Activated T-cell treated with anti-CD3 and anti-CD28 coated beads, Interleukin-2, amount 50 U/mL, for 72 hours (primary cell): ENCODE measurements at regions not wholly inside any gene's neighbourhood (a gene's known extent, or its start where the extent isn't known, plus 50 kb on each side); places are given as distances from the start of the nearest gene placed in this dataset.
"Not testable (repeated sequence)": the region's sequence is repeated elsewhere in the genome, so short reads cannot be mapped to it uniquely, and the experiment has no call there.

Experiments
- ATAC-seq, 2 donors: fragments of 150-1000 bp; cut with Tn5 transposase; replicated peaks in 1 of 2; 2 replicates each; pipeline ENCODE4 v1.10.0; 2021; ENCODE audit warnings: moderate library complexity in 2 of 2, mild to moderate bottlenecking in 1 of 2
- DNase-seq, 2 donors: peaks; one replicate each; pipeline ENCODE4 v3.0.0; 2021 to 2022; ENCODE audit warnings: mixed read lengths in 1 of 2
- H3K27ac Mint-ChIP-seq: one replicate; pipeline ENCODE4 v1.8.0; 2022; ENCODE audit warnings: mild to moderate bottlenecking, moderate library complexity, mixed read lengths
- H3K27me3 Mint-ChIP-seq: one replicate; pipeline ENCODE4 v1.8.0; 2022; ENCODE audit warnings: low read depth, mixed read lengths
- H3K36me3 Mint-ChIP-seq, 2 donors: one replicate each; pipeline ENCODE4 v1.8.0; 2022; ENCODE audit warnings: mixed read lengths in 2 of 2, mild to moderate bottlenecking in 1 of 2; ENCODE audit not compliant: insufficient read depth in 2 of 2
- H3K4me1 Mint-ChIP-seq: one replicate; pipeline ENCODE4 v1.8.0; 2022; ENCODE audit warnings: low read depth, mixed read lengths
- H3K4me3 Mint-ChIP-seq, 2 donors: one replicate each; pipeline ENCODE4 v1.8.0; 2022; ENCODE audit warnings: mild to moderate bottlenecking in 2 of 2, mixed read lengths in 2 of 2, moderate library complexity in 2 of 2
- H3K9me3 Mint-ChIP-seq, 2 donors: one replicate each; pipeline ENCODE4 v1.8.0; 2022; ENCODE audit warnings: mixed read lengths in 2 of 2

DNA sequence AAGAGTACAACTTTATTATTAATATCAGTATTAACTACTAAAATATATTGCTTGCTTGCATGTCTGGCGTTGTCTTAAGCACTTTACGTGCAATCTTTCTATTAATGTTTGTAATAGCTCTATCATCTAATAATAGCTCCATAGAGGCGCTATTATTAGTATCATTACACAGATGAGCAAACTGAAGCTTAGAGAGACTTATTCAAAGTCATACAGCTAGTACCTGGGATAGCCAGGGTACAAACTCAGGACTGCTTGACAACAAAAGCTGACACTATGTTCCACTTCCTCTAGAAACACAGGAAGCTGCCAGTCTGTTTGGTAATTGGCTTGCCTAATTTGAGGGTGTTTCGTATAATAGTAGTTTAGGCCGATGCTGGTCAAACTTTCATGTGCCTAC, 523.2 kb downstream of the RMST start:
- H3K4me3 Mint-ChIP-seq, result no peak overlapping the region
- H3K27ac Mint-ChIP-seq, result no peak overlapping the region
- H3K9me3 Mint-ChIP-seq, result peaks cover 0 to 4% of the 10 kb centered on the region in 2 donors
- no peaks in the 10 kb centered on the region for H3K27me3 Mint-ChIP-seq
- H3K4me1 Mint-ChIP-seq, result no peaks in the 10 kb centered on the region
- ATAC-seq (no peak), DNase-seq (no peak)
- no peaks in the 10 kb centered on the region for H3K36me3 Mint-ChIP-seq

DNA sequence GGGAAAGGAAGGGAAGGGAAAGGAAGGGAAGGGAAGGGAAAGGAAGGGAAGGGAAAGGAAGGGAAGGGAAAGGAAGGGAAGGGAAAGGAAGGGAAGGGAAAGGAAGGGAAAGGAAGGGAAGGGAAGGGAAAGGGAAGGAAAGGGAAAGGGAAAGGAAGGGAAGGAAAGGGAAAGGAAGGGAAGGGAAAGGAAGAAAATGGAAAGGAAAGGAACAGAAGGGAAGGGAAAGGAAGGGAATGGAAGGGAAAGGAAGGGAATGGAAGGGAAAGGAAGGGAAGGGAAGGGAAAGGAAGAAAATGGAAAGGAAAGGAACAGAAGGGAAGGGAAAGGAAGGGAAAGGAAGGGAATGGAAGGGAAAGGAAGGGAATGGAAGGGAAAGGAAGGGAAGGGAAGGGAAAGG, 526.0 kb downstream of the RMST start:
- H3K4me1 Mint-ChIP-seq, DNase-seq, H3K9me3 Mint-ChIP-seq, ATAC-seq, H3K4me3 Mint-ChIP-seq, H3K27me3 Mint-ChIP-seq, H3K27ac Mint-ChIP-seq, H3K36me3 Mint-ChIP-seq: not testable (repeated sequence)

DNA sequence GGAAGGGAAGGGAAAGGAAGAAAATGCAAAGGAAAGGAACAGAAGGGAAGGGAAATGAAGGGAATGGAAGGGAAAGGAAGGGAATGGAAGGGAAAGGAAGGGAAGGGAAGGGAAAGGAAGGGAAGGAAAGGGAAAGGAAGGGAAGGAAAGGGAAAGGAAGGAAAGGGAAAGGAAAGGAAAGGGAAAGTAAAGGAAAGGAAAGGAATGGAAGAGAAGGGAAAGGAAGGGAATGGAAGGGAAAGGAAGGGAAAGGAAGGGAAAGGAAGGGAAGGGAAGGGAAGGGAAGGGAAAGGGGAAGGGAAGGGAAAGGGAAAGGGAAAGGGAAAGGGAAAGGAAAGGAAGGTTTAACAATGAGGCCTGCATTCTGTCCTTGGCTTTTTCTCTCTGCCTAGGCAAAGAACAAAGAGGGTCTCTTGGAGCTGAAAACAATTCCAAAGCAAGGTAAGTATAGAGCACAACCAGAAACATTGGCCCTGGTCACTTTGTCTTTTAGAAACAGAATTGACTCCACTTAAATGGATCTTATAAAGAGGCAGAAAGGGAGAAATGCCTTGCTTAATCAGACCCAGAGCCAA, 525.9 kb upstream of the TMPO start:
- no peak for DNase-seq
- Mint-ChIP-seq H3K36me3 (no peaks in the 10 kb centered on the region), H3K4me3 (no peak overlapping the region), H3K27me3 (no peaks in the 10 kb centered on the region), H3K4me1 (no peaks in the 10 kb centered on the region), H3K9me3 (peaks cover 3 to 9% of the 10 kb centered on the region in 2 donors), H3K27ac (no peak overlapping the region)
- ATAC-seq, result no peak

DNA sequence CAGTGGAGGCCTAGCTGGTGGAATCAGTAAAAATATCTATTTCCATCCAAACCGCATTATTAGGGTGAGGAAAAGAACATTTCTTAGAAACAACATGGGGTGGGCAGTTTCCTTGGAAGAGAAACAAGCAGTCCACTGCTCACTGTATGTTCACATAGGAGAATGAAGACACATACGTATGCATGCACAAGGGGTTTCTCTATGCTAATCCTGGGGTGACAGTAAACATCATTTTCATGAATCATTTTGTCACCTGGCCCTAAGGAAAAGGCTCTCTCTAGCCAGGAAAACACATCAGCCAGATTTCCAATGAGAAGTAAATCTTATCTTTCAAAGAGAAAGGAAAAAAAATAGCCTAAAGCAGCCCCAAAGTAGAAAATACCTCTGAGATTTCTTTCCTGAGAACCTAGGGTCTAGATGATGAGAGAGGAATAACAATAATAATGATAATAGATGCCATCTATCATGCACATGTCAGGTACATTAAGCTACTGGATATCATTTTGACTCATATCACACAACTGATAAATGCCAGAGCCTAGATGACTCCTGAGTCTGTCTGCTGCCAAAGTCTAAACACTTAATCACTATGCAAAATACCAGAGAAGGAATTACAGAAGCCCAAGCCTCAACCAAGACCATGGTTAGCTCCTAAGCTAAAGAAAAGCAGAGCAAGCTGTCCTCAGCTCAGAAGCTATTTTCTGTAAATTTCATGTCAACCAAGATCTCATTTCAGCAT, 520.5 kb upstream of the TMPO start:
- Mint-ChIP-seq H3K36me3 (no peaks in the 10 kb centered on the region), H3K27me3 (no peaks in the 10 kb centered on the region), H3K4me3 (no peak overlapping the region)

DNA sequence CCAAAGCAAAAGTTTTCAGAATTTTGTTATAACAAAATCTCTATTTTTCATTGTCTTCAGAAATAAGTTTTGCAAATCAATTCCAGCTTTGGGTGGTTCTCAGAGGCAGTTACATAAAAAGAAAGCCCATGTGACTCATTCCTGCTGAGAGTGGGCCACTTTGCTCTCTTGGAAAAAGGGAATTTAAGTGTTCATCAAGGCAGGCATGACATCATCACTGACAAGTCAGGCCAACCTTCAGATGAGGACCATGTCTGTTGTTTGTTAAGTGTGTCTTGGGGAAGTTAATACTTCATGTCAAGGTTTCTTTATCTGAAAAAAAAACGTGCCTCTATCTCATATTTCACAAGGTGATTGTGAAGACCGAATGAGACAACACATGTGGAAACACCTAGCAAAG, 519.8 kb upstream of the TMPO start:
- no peaks in the 10 kb centered on the region for H3K4me1 Mint-ChIP-seq
- DNase-seq (no peak), ATAC-seq (no peak)
- H3K36me3 Mint-ChIP-seq, result no peaks in the 10 kb centered on the region
- no peak overlapping the region for H3K4me3 Mint-ChIP-seq
- no peak overlapping the region for H3K27ac Mint-ChIP-seq
- peaks cover 3 to 5% of the 10 kb centered on the region in 2 donors for H3K9me3 Mint-ChIP-seq
- no peaks in the 10 kb centered on the region for H3K27me3 Mint-ChIP-seq

More for the DNA sequence above, 520.5 kb upstream of the TMPO start:
- no peak for DNase-seq
- Mint-ChIP-seq H3K27ac (no peak overlapping the region), H3K9me3 (peaks cover 3 to 5% of the 10 kb centered on the region in 2 donors), H3K4me1 (no peaks in the 10 kb centered on the region)
- no peak for ATAC-seq

DNA sequence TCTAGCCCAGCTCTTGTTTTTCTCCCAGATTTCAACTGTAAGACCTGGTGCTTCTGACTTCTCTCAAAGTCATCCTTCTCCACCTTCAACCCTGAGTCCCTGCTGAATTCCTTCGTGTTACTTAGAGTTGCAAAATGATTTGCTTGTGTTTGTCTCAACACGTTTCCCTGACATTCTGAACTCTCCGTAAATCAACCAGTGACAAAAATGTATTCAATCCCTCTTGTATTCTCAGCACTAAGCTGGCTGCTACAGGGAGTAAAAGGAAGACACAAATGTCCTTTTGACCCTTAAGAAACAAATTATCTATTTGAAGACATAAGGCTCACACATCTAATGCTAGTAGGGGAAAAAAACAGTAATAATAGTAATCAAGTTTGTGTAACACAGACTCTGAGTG, 514.0 kb upstream of the TMPO start:
- ATAC-seq (no peak), DNase-seq (no peak)
- Mint-ChIP-seq H3K36me3 (no peaks in the 10 kb centered on the region), H3K27me3 (peaks cover 5% of the 10 kb centered on the region), H3K27ac (no peak overlapping the region), H3K4me1 (no peaks in the 10 kb centered on the region), H3K4me3 (no peak overlapping the region), H3K9me3 (no peaks in the 10 kb centered on the region)

DNA sequence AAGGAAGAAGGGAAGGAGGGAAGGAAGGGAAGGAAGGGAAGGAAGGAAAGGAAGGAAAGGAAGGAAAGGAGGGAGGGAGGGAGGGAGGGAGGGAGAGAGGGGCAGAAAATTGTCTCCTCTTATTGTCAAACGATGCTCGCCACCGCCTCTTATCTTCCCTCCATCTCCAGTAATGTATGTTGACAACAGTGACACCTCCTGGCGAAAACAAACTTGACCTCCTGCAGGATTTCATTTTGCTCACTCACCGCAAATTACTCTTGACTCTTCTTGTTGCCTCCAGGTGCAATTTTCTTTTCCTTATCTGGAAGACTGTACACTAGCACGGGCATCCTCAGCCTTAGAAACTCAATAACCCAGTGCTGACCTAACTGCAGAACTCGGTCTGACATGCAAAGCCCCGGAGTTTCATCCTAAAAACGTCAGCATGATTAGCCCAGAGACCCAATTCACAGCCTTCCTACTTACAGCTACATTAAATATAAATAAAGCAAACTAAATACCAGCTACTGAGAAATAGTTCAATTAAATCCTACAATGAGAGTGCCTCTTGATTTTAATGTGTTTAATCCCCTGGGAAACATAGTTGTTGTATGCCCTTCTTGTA, 512.4 kb upstream of the TMPO start:
- Mint-ChIP-seq H3K4me3 (no peak overlapping the region), H3K36me3 (no peaks in the 10 kb centered on the region), H3K27ac (no peak overlapping the region), H3K9me3 (peaks cover 0 to 2% of the 10 kb centered on the region in 2 donors), H3K27me3 (peaks cover 5% of the 10 kb centered on the region), H3K4me1 (no peaks in the 10 kb centered on the region)
- DNase-seq (peak; percentile 21 to 23), ATAC-seq (no peak)

DNA sequence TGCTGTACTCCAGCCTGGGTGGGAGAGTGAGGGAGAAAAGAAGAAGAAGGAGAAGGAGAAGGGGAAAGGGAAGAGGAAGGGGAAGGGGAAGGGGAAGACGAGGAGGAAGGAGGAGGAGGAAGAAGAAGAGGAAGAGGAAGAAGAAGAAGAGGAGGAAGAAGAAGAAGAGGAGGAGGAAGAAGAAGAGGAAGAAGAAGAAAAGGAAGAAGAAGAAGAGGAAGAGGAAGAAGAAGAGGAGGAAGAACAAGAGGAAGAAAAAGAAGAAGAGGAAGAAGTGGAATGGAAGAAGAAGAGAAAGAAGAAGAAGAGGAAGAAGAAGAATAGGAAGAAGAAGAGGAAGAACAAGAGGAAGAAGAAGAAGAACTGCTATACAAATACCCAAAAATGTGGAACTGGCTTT, 507.4 kb upstream of the TMPO start:
- Mint-ChIP-seq H3K36me3 (no peaks in the 10 kb centered on the region), H3K4me1 (no peaks in the 10 kb centered on the region), H3K27ac (no peak overlapping the region), H3K9me3 (peaks cover 2% of the 10 kb centered on the region in 2 donors), H3K4me3 (no peak overlapping the region), H3K27me3 (peaks cover 3% of the 10 kb centered on the region)
- ATAC-seq (no peak), DNase-seq (no peak)

DNA sequence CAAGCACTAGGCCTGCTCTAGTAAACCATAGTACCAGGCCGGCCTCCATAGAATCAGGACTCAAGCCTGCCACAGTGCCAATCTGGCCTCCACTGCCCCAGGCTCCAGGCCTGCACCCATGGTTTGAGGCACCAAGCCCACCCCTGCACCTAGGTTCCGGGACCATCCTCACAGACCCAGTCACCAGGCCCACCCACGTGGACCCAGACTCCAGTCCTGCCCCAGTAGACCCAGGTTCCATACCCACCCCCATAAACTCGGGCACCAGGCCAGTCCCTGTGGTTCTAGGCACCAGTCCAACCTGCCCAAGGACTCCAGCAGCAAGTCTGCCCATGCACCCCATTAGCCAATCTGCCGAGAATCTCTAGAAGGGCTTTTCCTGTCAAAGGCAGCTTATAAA, 501.8 kb upstream of the TMPO start:
- H3K36me3 Mint-ChIP-seq, result no peaks in the 10 kb centered on the region
- peaks cover 4 to 7% of the 10 kb centered on the region in 2 donors for H3K9me3 Mint-ChIP-seq
- no peak overlapping the region for H3K4me3 Mint-ChIP-seq
- H3K4me1 Mint-ChIP-seq, result no peaks in the 10 kb centered on the region
- ATAC-seq (no peak), DNase-seq (no peak)
- H3K27me3 Mint-ChIP-seq, result no peaks in the 10 kb centered on the region
- no peak overlapping the region for H3K27ac Mint-ChIP-seq

DNA sequence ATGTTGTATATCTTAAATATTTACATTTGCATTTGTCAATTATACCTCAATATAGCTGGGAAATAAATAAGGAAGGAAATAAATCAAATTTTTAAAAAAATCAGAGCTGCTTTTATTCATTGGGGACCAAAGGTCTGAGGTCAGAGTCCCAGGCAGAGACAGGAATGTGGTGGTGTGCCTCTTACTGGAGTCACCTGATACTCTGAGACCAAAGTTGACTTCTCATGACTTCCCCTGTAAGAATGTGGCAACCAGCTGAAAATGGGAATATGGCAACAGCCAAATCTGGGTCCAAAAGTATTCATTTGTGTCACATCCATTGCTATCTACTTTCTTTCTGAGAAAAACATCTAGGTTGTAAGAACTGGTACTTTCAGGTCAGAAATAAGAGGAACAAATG, 496.6 kb upstream of the TMPO start:
- Mint-ChIP-seq H3K4me3 (no peak overlapping the region), H3K4me1 (no peaks in the 10 kb centered on the region), H3K9me3 (peaks cover 3 to 6% of the 10 kb centered on the region in 2 donors), H3K27me3 (no peaks in the 10 kb centered on the region), H3K36me3 (no peaks in the 10 kb centered on the region), H3K27ac (no peak overlapping the region)
- DNase-seq (no peak), ATAC-seq (no peak)

DNA sequence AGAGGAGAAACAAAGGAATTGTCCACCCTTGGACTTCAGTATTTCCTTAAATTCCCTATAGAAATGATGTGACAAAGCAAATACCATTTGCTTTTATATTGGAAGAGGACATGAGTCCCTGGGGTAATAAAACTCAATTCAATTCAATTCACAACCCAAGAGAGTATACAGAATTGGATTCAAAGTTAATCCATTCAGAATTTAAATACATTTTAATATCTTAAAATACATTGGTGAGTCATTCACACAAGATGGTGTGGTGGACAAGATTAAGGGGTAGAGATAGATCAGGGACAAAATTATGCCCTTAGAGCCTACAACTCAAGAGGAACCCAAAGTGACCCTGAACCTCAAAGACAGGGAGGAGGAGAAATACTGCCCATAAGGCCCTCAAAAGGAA, 495.0 kb upstream of the TMPO start:
- H3K4me1 Mint-ChIP-seq, result no peaks in the 10 kb centered on the region
- H3K27ac Mint-ChIP-seq, result no peak overlapping the region
- no peak for DNase-seq
- H3K27me3 Mint-ChIP-seq, result no peaks in the 10 kb centered on the region
- no peaks in the 10 kb centered on the region for H3K36me3 Mint-ChIP-seq
- no peak overlapping the region for H3K4me3 Mint-ChIP-seq
- no peak for ATAC-seq
- peaks cover 3% of the 10 kb centered on the region in 2 donors for H3K9me3 Mint-ChIP-seq

DNA sequence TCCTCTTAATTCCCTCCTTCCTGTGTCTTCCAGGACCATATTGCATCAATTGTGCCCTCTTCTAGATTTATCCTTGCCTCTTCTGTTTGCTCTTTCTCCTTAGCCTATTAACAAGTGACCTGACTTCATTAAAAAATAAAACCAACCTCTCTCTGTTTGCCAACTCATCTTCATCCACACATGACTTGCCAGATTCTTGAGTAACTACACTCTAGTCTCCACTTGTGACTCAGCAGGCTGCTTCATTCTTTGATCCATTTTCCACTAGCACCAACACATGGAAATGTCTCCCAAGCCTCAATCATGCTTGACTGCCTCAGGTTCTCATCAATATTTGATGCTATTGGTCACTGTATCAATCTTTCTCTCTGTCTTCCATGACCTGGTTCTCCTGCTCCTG, 492.4 kb upstream of the TMPO start:
- Mint-ChIP-seq H3K36me3 (no peaks in the 10 kb centered on the region), H3K4me1 (no peaks in the 10 kb centered on the region), H3K27me3 (no peaks in the 10 kb centered on the region), H3K9me3 (peaks cover 0 to 1% of the 10 kb centered on the region in 2 donors), H3K27ac (no peak overlapping the region), H3K4me3 (no peak overlapping the region)
- no peak for ATAC-seq
- no peak for DNase-seq

DNA sequence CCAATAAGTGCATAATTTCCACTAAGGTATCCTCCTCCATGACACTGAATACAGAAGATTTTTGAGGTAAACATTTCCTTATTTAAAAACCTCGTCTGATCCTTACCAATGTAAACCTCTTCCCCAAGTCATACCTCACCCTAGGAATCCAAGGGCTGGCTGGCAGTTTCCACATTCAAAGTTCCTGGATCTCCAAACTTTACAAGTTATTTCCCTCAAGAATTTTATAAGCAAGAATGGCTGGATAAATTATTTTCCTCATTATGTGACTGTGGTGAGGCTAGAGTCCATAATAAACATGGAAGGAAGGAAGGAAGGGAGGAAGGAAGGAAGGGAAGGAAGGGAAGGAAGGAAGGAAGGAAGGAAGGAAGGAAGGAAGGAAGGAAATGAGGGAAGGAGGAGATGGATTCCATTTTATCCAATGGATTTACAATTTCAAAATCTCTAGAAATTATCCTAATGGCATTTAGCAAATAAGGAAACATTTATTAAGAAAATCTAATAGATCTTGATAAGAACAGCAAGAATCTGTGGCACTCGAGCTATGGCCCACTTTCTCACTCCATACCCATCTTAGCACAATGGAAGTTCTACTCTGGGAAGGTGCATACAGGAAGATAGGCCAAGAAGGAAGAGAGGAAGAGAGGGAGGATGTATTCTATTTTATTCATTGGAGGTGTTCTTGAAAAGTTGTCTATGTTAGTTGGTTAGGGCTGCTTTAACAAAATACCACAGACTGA, 477.8 kb upstream of the TMPO start:
- no peak overlapping the region for H3K27ac Mint-ChIP-seq
- peaks cover 3% of the 10 kb centered on the region in 2 donors for H3K9me3 Mint-ChIP-seq
- no peak for DNase-seq
- no peak for ATAC-seq
- no peaks in the 10 kb centered on the region for H3K4me1 Mint-ChIP-seq
- no peaks in the 10 kb centered on the region for H3K27me3 Mint-ChIP-seq
- no peak overlapping the region for H3K4me3 Mint-ChIP-seq
- H3K36me3 Mint-ChIP-seq, result peaks cover 0 to 2% of the 10 kb centered on the region in 2 donors
